OCI-LY7 (cell line): ENCODE measurements at regions not wholly inside any gene's neighbourhood (a gene's known extent, or its start where the extent isn't known, plus 50 kb on each side); places are given as distances from the start of the nearest gene placed in this dataset.

Source experiments
- CTCF ChIP-seq: fragments of 200-600 bp; sonication (generic); conservative IDR thresholded peaks from 2 replicates; pipeline ENCODE4 v1.5.1; 2014; ENCODE audit warnings: mild to moderate bottlenecking, antibody characterized with exemption, low read length, moderate library complexity, mixed read lengths
- EZH2phosphoT487 ChIP-seq: fragments of 200-600 bp; sonication (generic); IDR thresholded peaks from 2 replicates; pipeline ENCODE4 v1.6.1; 2018; ENCODE audit warnings: low read depth, borderline replicate concordance, mild to moderate bottlenecking, mixed run types, antibody characterized with exemption, low read length, moderate library complexity, mixed read lengths

GRCh38 chrX:39322496-39322895 is 521.2 kb downstream of the MID1IP1 start:
- TF ChIP-seq CTCF (no peak), EZH2phosphoT487 (no peak)
